D721Med (cell line): ENCODE measurements at regions not wholly inside any gene's neighbourhood (a gene's known extent, or its start where the extent isn't known, plus 50 kb on each side); places are given as distances from the start of the nearest gene placed in this dataset.

ENCODE experiments used
- DNase-seq: peaks from one replicate; pipeline ENCODE4 v3.0.0; 2011; ENCODE audit warnings: low spot score; ENCODE audit not compliant: insufficient read length
- FAIRE-seq: peaks from 2 replicates; lab custom pipeline; 2011; peaks lifted over from hg19 to GRCh38; lab: Jason Lieb, UNC
- CTCF ChIP-seq: IDR thresholded peaks from 2 replicates; pipeline ENCODE4 v1.5.1; 2012; ENCODE audit warnings: mild to moderate bottlenecking, control low read depth; ENCODE audit not compliant: insufficient read depth; ENCODE audit errors: missing control alignments

GRCh38 chr21:35938446-35938845 is 121.9 kb downstream of the SETD4 start:
- DNase-seq, result no peak
- TF ChIP-seq CTCF, result no peak
- no peak for FAIRE-seq

GRCh38 chr21:35933466-35933865 is 126.9 kb downstream of the SETD4 start:
- no peak for DNase-seq
- no peak for FAIRE-seq
- no peak for TF ChIP-seq CTCF

GRCh38 chr21:35932232-35932911 is 128.0 kb downstream of the SETD4 start:
- no peak for TF ChIP-seq CTCF
- DNase-seq, result no peak
- FAIRE-seq, result no peak

- no peak for DNase-seq
- no peak for FAIRE-seq
- no peak for TF ChIP-seq CTCF
These were observed 130.4 kb downstream of the SETD4 start for GRCh38 chr21:35929901-35930300.

- FAIRE-seq (no peak), DNase-seq (no peak)
- TF ChIP-seq CTCF, result no peak
These were observed 133.1 kb downstream of the SETD4 start for GRCh38 chr21:35927262-35927661.

GRCh38 chr21:35926003-35926740 is 134.2 kb downstream of the SETD4 start:
- FAIRE-seq (no peak), DNase-seq (no peak)
- TF ChIP-seq CTCF, result no peak

GRCh38 chr21:35925497-35925896 is 134.8 kb downstream of the SETD4 start:
- DNase-seq (no peak), FAIRE-seq (no peak)
- no peak for TF ChIP-seq CTCF
